ENCODE measurements at regions not wholly inside any gene's neighbourhood (a gene's known extent, or its start where the extent isn't known, plus 50 kb on each side); places are given as distances from the start of the nearest gene placed in this dataset.

GRCh38 chr4:17322514-17322913, 189.4 kb downstream of the QDPR start:
- FAIRE-seq: no peak
- Histone ChIP-seq H3K4me2 (ENCODE audit: insufficient read depth, low read length) (no peak overlapping the region), H3K9me1 (replicated peaks; ENCODE audit: control insufficient read depth, extremely low read depth, insufficient read depth, low read length) (no peaks in the 10 kb centered on the region), H3K27ac (ENCODE audit: insufficient read depth, low read depth, low read length) (no peak overlapping the region), H3K36me3 (ENCODE audit: control insufficient read depth in 2 of 2, extremely low read depth in 1 of 2, insufficient read depth in 2 of 2, low read length in 2 of 2) (no peaks in the 10 kb centered on the region), H4K20me1 (replicated peaks; ENCODE audit: control insufficient read depth, extremely low read depth, insufficient read depth, low read length) (no peaks in the 10 kb centered on the region), H3K79me2 (ENCODE audit: control insufficient read depth, insufficient read depth, low read length) (no peaks in the 10 kb centered on the region), H3K4me1 (ENCODE audit: control insufficient read depth, extremely low read depth, insufficient read depth, low read length) (peaks cover 14% of the 10 kb centered on the region), H2AFZ (ENCODE audit: low read depth, low read length) (no peak overlapping the region), H3K27me3 (ENCODE audit: control insufficient read depth in 2 of 2, insufficient read depth in 2 of 2, low read length in 2 of 2) (peaks cover 0 to under 1% of the 10 kb centered on the region in 2 experiments), H3K9ac (replicated peaks; ENCODE audit: extremely low read depth, insufficient read depth, low read length) (no peak overlapping the region), H3K4me3 (replicated peaks in 1 of 3; ENCODE audit: insufficient read depth in 1 of 3, low read depth in 1 of 3, low read length in 3 of 3) (no peak overlapping the region), H3K9me3 (replicated peaks; ENCODE audit: control insufficient read depth, insufficient read depth, low read length) (no peaks in the 10 kb centered on the region)
- no TSS peak for BruUV-seq (replicated peaks)
- CTCF ChIA-PET: interaction anchor here (0.9 to 4.8 kb wide), 5 partner anchors 125 to 1031 kb away, joined by 3 to 92 read pairs (median 20); no protein-coding TSS in a partner anchor
- TF ChIP-seq FOS (IDR thresholded peaks at IDR 0.05; ENCODE audit: borderline replicate concordance, insufficient read depth, low read length) (no peak), POLR2AphosphoS5 (IDR thresholded peaks at IDR 0.05; ENCODE audit: insufficient read depth, low read depth, low read length) (no peak), EZH2 (IDR thresholded peaks at IDR 0.05; ENCODE audit: borderline replicate concordance, low read depth, low read length, severe bottlenecking) (no peak), POLR2A (IDR thresholded peaks at IDR 0.05; ENCODE audit: low read depth, low read length) (no peak), MAX (IDR thresholded peaks at IDR 0.05; ENCODE audit: insufficient read depth, insufficient read length) (no peak), JUN (IDR thresholded peaks at IDR 0.05; ENCODE audit: borderline replicate concordance, insufficient read depth, insufficient read length, low read depth) (no peak), MYC (IDR thresholded peaks at IDR 0.05; ENCODE audit: low read depth, low read length) (no peak), GATA2 (IDR thresholded peaks at IDR 0.05; ENCODE audit: insufficient read depth, insufficient read length, low read depth, low read length) (no peak)
- TF ChIP-seq, protein P1, sequence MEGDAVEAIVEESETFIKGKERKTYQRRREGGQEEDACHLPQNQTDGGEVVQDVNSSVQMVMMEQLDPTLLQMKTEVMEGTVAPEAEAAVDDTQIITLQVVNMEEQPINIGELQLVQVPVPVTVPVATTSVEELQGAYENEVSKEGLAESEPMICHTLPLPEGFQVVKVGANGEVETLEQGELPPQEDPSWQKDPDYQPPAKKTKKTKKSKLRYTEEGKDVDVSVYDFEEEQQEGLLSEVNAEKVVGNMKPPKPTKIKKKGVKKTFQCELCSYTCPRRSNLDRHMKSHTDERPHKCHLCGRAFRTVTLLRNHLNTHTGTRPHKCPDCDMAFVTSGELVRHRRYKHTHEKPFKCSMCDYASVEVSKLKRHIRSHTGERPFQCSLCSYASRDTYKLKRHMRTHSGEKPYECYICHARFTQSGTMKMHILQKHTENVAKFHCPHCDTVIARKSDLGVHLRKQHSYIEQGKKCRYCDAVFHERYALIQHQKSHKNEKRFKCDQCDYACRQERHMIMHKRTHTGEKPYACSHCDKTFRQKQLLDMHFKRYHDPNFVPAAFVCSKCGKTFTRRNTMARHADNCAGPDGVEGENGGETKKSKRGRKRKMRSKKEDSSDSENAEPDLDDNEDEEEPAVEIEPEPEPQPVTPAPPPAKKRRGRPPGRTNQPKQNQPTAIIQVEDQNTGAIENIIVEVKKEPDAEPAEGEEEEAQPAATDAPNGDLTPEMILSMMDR (IDR thresholded peaks at IDR 0.05; ENCODE audit: extremely low read depth in 1 of 2, insufficient read depth in 1 of 2, low read depth in 1 of 2, low read length in 2 of 2): no peak
- POLR2A ChIA-PET: no interaction called here
- intact Hi-C loops (cut with micrococcal nuclease) (loop anchor here (5.0 to 10.0 kb wide), 2 partner anchors 815 to 878 kb away; no protein-coding TSS in a partner anchor), dilution Hi-C loops (cut with MboI; ENCODE audit: extremely low pct_ligation_motif_present, low sequenced_read_pairs) (no loop called here)
- no peak for DNase-seq (ENCODE audit: low read depth, low spot score)
